HCT116 (cell line): ENCODE measurements at regions not wholly inside any gene's neighbourhood (a gene's known extent, or its start where the extent isn't known, plus 50 kb on each side); places are given as distances from the start of the nearest gene placed in this dataset.

Experiments used
- ATAC-seq: fragments of 200-7000 bp; cut with Tn5 transposase; 2 replicates; pipeline ENCODE4 v1.9.1; 2020; ENCODE audit warnings: mild to moderate bottlenecking, moderate library complexity
- BruUV-seq: library from RNA; stranded (reverse); fragments of 400-500 nt; replicated peaks from 2 replicates; lab custom pipeline; 2021; lab: Mats Ljungman, UMichigan
- CTCF ChIA-PET: fragments of 300-600 bp; sonication (Branson Sonifier 250); formaldehyde crosslinking; loops from one replicate; lab custom pipeline; 2021; ENCODE audit warnings: antibody characterized with exemption; lab: Charles Lee
- POLR2A ChIA-PET: fragments of 300-600, 350-600 bp; sonication (Branson Sonifier 250); formaldehyde crosslinking; loops from one replicate; lab custom pipeline; 2021; ENCODE audit warnings: antibody characterized with exemption; lab: Charles Lee
- RAD21 ChIA-PET, 2 experiments: fragments of 300-600 bp; sonication (Branson Sonifier 250); formaldehyde crosslinking; loops; one replicate each; lab custom pipeline; 2023; ENCODE audit warnings: low total read pairs in 2 of 2; ENCODE audit not compliant: uncharacterized antibody in 2 of 2, unreplicated experiment in 2 of 2, low non-redundant PET in 1 of 2; lab: Charles Lee
- DNase-seq: peaks from one replicate; pipeline ENCODE4 v3.0.0-alpha.2; 2010; ENCODE audit warnings: low read depth, low spot score
- H2AFZ ChIP-seq: fragments of 200-600 bp; shearing (Covaris generic), sonication (generic); 2 replicates; pipeline ENCODE4 v1.6.1; 2017; ENCODE audit warnings: low read depth, mixed run types, mixed read lengths, antibody characterized with exemption, low read length; ENCODE audit not compliant: poor library complexity, severe bottlenecking
- H3K27ac ChIP-seq: 2 replicates; pipeline ENCODE4 v1.5.1; 2012; ENCODE audit warnings: low read depth, low read length
- H3K27me3 ChIP-seq: fragments of 200-600 bp; sonication (generic); 2 replicates; pipeline ENCODE4 v1.6.1; 2016; ENCODE audit warnings: mixed run types, low read length, mixed read lengths; ENCODE audit not compliant: insufficient read depth
- H3K36me3 ChIP-seq, 2 experiments: fragments of 200-500 bp in 1 of 2; fragments of 200-600 bp in 1 of 2; sonication (Bioruptor generic) in 1 of 2; sonication (generic) in 1 of 2; 2 replicates each; pipeline versions ENCODE4 v1.5.1 to v1.6.1; 2014 to 2016; ENCODE audit warnings: low read length in 2 of 2, inconsistent platforms in 1 of 2, mixed read lengths in 1 of 2, mixed run types in 1 of 2; ENCODE audit not compliant: insufficient read depth in 2 of 2, control insufficient read depth in 1 of 2
- H3K4me1 ChIP-seq, 2 experiments: fragments of 200-600 bp in 1 of 2; sonication (generic) in 1 of 2; 2 replicates each; pipeline versions ENCODE4 v1.5.1 to v1.6.1; 2012 to 2017; ENCODE audit warnings: low read length in 2 of 2, inconsistent platforms in 1 of 2, mild to moderate bottlenecking in 1 of 2, mixed read lengths in 1 of 2, mixed run types in 1 of 2, moderate library complexity in 1 of 2; ENCODE audit not compliant: insufficient read depth in 2 of 2, control insufficient read depth in 1 of 2
- H3K4me2 ChIP-seq: fragments of 200-600 bp; sonication (generic); 2 replicates; pipeline ENCODE4 v1.6.1; 2017; ENCODE audit warnings: mixed run types, low read length, mixed read lengths
- H3K4me3 ChIP-seq, 2 experiments: fragments of 200-600 bp in 1 of 2; sonication (generic) in 1 of 2; replicated peaks in 1 of 2; 2 replicates each; pipeline ENCODE4 v1.5.1; 2011 to 2016; ENCODE audit warnings: low read length in 2 of 2, control low read depth in 1 of 2, low read depth in 1 of 2, mild to moderate bottlenecking in 1 of 2, mixed read lengths in 1 of 2, mixed run types in 1 of 2
- H3K79me2 ChIP-seq: fragments of 200-600 bp; sonication (generic); 2 replicates; pipeline ENCODE4 v1.6.1; 2017; ENCODE audit warnings: mild to moderate bottlenecking, mixed run types, low read length, moderate library complexity, mixed read lengths; ENCODE audit not compliant: insufficient read depth
- H3K9ac ChIP-seq: fragments of 200-600 bp; sonication (generic); 2 replicates; pipeline ENCODE4 v1.6.1; 2016; ENCODE audit warnings: low read length, mixed read lengths
- H3K9me2 ChIP-seq: fragments of 200-600 bp; sonication (generic), shearing (Covaris generic); 2 replicates; pipeline ENCODE4 v1.6.1; 2017; ENCODE audit warnings: mixed run types, mild to moderate bottlenecking, moderate library complexity; ENCODE audit not compliant: insufficient read depth
- H3K9me3 ChIP-seq, 2 experiments: fragments of 200-500 bp in 1 of 2; fragments of 200-600 bp in 1 of 2; sonication (Bioruptor generic) in 1 of 2; sonication (generic) in 1 of 2; 2 replicates each; pipeline ENCODE4 v1.6.1; 2014 to 2017; ENCODE audit warnings: low read length in 2 of 2, mixed read lengths in 2 of 2, inconsistent platforms in 1 of 2, low read depth in 1 of 2, mild to moderate bottlenecking in 1 of 2, mixed run types in 1 of 2, moderate library complexity in 1 of 2; ENCODE audit not compliant: control insufficient read depth in 1 of 2, insufficient read depth in 1 of 2
- H4K20me1 ChIP-seq: fragments of 200-600 bp; sonication (generic), shearing (Covaris generic); 2 replicates; pipeline ENCODE4 v1.6.1; 2017; ENCODE audit warnings: mixed run types, mild to moderate bottlenecking, moderate library complexity; ENCODE audit not compliant: insufficient read depth
- CEBPB ChIP-seq: IDR thresholded peaks from 2 replicates; pipeline ENCODE4 v1.6.1; 2012; ENCODE audit warnings: low read depth
- EGR1 ChIP-seq: IDR thresholded peaks from 2 replicates; pipeline ENCODE4 v1.6.1; 2012; ENCODE audit warnings: low read depth
- ELF1 ChIP-seq: IDR thresholded peaks from 2 replicates; pipeline ENCODE4 v1.6.1; 2012; ENCODE audit warnings: low read depth, borderline replicate concordance
- FOSL1 ChIP-seq: IDR thresholded peaks from 2 replicates; pipeline ENCODE4 v1.6.1; 2012; ENCODE audit warnings: low read depth
- POLR2A ChIP-seq: IDR thresholded peaks from 2 replicates; pipeline ENCODE4 v1.7.0; 2011; ENCODE audit warnings: borderline replicate concordance; ENCODE audit not compliant: insufficient read depth, insufficient read length; ENCODE audit errors: extremely low read depth
- SIN3A ChIP-seq: IDR thresholded peaks from 2 replicates; pipeline ENCODE4 v1.6.1; 2012; ENCODE audit warnings: low read depth
- YY1 ChIP-seq: IDR thresholded peaks from 2 replicates; pipeline ENCODE4 v1.6.1; 2011; ENCODE audit warnings: low read length, low read depth, moderate library complexity, mild to moderate bottlenecking; ENCODE audit not compliant: insufficient replicate concordance; ENCODE audit errors: extremely low read depth
- ZFX ChIP-seq: fragments of 450-650 bp; IDR thresholded peaks from 2 replicates; pipeline ENCODE4 v1.6.1; 2017
- ZNF274 ChIP-seq: fragments of 200-500 bp; sonication (Bioruptor generic); IDR thresholded peaks from 2 replicates; pipeline ENCODE4 v1.6.1; 2014; ENCODE audit warnings: mild to moderate bottlenecking, low read depth, low read length, inconsistent platforms
- intact Hi-C: fragments of 100-400 bp; cut with micrococcal nuclease; formaldehyde crosslinking; loops from 2 replicates; pipeline ENCODE4 v1.10.0; 2022
- TF ChIP-seq, protein P1 (sequence below): IDR thresholded peaks from 2 replicates; pipeline ENCODE4 v1.6.1; 2012
- TF ChIP-seq, protein P2 (sequence below), 3 experiments: fragments of 200-600 bp in 1 of 3; sonication (generic) in 1 of 3; IDR thresholded peaks in 2 of 3; conservative IDR thresholded peaks in 1 of 3; 2 replicates each; pipeline ENCODE4 v1.5.1; 2012 to 2017; ENCODE audit warnings: low read depth in 2 of 3, low read length in 2 of 3, antibody characterized with exemption in 1 of 3, borderline replicate concordance in 1 of 3, control low read depth in 1 of 3, mild to moderate bottlenecking in 1 of 3, mixed read lengths in 1 of 3, mixed run types in 1 of 3, moderate library complexity in 1 of 3; ENCODE audit not compliant: insufficient read depth in 1 of 3

- TF ChIP-seq POLR2A (no peak), SIN3A (no peak)
These were observed 149.8 kb upstream of the ABI3BP start (continued) for GRCh38 chr3:101143012-101143411.

DNA sequence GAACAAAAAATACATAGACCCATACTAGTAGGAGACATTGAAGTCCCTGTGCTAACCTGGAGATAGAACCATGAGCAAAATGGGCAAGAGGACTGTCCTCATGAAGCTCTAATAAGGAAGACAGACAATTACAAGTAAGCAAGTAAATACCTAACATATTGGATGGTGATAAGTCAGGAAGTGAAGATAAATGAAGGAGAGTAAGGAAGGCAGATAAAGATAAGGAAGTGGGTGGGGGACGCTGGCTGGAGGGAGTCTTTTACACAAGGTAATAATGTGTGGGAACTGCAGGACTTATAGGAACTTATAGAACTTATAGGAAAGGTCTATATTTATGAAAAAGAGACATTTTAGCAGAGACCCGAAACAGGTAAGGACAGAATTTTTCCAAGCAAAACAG, 148.9 kb upstream of the ABI3BP start:
- BruUV-seq, result no TSS peak
- Histone ChIP-seq H3K79me2 (no peaks in the 10 kb centered on the region), H3K9me2 (no peaks in the 10 kb centered on the region), H3K4me3 (no peak overlapping the region), H4K20me1 (no peaks in the 10 kb centered on the region), H3K36me3 (no peaks in the 10 kb centered on the region), H3K27me3 (no peaks in the 10 kb centered on the region), H3K9ac (no peak overlapping the region), H3K27ac (no peak overlapping the region), H3K4me1 (no peaks in the 10 kb centered on the region), H3K9me3 (no peaks in the 10 kb centered on the region), H2AFZ (no peak overlapping the region), H3K4me2 (no peak overlapping the region)
- POLR2A ChIA-PET, result no interaction called here
- TF ChIP-seq ZNF274 (no peak), ELF1 (no peak), CEBPB (no peak)
- intact Hi-C loops, result no loop called here
- RAD21 ChIA-PET, result no interaction called here
- no peak for DNase-seq
- CTCF ChIA-PET, result no interaction called here
- no peak for ATAC-seq

DNA sequence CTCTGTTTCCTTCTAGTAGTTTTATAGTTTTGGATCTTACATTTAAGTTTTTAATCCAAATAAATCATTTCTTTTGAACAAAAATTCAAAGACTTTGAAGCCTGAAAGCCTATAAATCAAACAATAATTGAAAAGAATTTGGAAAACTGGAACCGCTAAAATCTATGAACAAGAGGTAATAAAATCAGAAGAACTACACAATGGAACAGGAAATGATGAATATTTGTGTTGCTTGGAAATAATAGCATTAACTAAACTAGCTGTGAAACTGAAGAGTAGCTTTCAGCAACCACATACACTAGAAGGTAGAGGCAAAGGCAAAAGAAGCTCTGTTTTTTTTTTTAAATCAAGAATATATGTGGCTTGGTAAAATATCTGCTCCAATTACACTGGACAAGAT, 147.9 kb upstream of the ABI3BP start:
- Histone ChIP-seq H2AFZ (no peak overlapping the region), H3K4me2 (no peak overlapping the region), H3K9me2 (no peaks in the 10 kb centered on the region), H4K20me1 (no peaks in the 10 kb centered on the region), H3K9ac (no peak overlapping the region), H3K4me1 (no peaks in the 10 kb centered on the region), H3K27me3 (no peaks in the 10 kb centered on the region), H3K36me3 (no peaks in the 10 kb centered on the region), H3K9me3 (no peaks in the 10 kb centered on the region), H3K4me3 (no peak overlapping the region), H3K79me2 (no peaks in the 10 kb centered on the region), H3K27ac (no peak overlapping the region)
- TF ChIP-seq EGR1 (no peak), ZFX (no peak), CEBPB (no peak), ELF1 (no peak), FOSL1 (no peak), YY1 (no peak)
- TF ChIP-seq, protein P1, sequence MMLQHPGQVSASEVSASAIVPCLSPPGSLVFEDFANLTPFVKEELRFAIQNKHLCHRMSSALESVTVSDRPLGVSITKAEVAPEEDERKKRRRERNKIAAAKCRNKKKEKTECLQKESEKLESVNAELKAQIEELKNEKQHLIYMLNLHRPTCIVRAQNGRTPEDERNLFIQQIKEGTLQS, result no peak
- TF ChIP-seq, protein P2, sequence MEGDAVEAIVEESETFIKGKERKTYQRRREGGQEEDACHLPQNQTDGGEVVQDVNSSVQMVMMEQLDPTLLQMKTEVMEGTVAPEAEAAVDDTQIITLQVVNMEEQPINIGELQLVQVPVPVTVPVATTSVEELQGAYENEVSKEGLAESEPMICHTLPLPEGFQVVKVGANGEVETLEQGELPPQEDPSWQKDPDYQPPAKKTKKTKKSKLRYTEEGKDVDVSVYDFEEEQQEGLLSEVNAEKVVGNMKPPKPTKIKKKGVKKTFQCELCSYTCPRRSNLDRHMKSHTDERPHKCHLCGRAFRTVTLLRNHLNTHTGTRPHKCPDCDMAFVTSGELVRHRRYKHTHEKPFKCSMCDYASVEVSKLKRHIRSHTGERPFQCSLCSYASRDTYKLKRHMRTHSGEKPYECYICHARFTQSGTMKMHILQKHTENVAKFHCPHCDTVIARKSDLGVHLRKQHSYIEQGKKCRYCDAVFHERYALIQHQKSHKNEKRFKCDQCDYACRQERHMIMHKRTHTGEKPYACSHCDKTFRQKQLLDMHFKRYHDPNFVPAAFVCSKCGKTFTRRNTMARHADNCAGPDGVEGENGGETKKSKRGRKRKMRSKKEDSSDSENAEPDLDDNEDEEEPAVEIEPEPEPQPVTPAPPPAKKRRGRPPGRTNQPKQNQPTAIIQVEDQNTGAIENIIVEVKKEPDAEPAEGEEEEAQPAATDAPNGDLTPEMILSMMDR (IDR thresholded peaks at IDR 0.05 in 2 of 3, conservative IDR thresholded peaks at IDR 0.05 in 1 of 3; ENCODE audit: borderline replicate concordance in 1 of 3, insufficient read depth in 1 of 3, low read depth in 2 of 3, low read length in 2 of 3), result no peak
- ChIA-PET POLR2A (no interaction called here), RAD21 (no interaction called here), CTCF (no interaction called here)
- BruUV-seq, result no TSS peak
- DNase-seq (no peak), ATAC-seq (no peak)
- intact Hi-C loops, result no loop called here
